ENCODE measurements at regions not wholly inside any gene's neighbourhood (a gene's known extent, or its start where the extent isn't known, plus 50 kb on each side); places are given as distances from the start of the nearest gene placed in this dataset.

DNA sequence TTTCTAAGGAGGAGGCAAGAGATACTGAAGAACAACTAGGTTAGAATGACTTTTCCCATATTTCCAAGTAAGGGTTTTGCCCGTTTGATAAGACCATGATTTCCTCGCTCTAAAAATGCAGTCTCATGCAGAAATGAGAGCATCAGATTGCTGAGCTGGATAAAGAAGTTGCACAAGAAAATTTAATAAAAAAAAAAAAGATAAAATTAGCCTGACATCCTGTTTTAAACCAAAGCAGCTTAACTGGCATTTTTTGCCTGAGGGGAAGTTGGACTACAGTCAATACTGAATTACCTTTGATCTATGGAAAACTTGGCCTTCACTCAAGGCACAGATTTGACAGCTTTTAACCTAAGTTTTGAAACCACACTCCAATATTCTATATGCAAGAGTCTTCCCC is 208.4 kb downstream of the GASK1B start:
- TF ChIP-seq, protein P1, sequence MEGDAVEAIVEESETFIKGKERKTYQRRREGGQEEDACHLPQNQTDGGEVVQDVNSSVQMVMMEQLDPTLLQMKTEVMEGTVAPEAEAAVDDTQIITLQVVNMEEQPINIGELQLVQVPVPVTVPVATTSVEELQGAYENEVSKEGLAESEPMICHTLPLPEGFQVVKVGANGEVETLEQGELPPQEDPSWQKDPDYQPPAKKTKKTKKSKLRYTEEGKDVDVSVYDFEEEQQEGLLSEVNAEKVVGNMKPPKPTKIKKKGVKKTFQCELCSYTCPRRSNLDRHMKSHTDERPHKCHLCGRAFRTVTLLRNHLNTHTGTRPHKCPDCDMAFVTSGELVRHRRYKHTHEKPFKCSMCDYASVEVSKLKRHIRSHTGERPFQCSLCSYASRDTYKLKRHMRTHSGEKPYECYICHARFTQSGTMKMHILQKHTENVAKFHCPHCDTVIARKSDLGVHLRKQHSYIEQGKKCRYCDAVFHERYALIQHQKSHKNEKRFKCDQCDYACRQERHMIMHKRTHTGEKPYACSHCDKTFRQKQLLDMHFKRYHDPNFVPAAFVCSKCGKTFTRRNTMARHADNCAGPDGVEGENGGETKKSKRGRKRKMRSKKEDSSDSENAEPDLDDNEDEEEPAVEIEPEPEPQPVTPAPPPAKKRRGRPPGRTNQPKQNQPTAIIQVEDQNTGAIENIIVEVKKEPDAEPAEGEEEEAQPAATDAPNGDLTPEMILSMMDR (conservative IDR thresholded peaks at IDR 0.05) = no peak
- no peak for TF ChIP-seq ZFX (IDR thresholded peaks at IDR 0.05)

Measured in C4-2B (cell line).